ENCODE measurements at regions not wholly inside any gene's neighbourhood (a gene's known extent, or its start where the extent isn't known, plus 50 kb on each side); places are given as distances from the start of the nearest gene placed in this dataset.

DNA sequence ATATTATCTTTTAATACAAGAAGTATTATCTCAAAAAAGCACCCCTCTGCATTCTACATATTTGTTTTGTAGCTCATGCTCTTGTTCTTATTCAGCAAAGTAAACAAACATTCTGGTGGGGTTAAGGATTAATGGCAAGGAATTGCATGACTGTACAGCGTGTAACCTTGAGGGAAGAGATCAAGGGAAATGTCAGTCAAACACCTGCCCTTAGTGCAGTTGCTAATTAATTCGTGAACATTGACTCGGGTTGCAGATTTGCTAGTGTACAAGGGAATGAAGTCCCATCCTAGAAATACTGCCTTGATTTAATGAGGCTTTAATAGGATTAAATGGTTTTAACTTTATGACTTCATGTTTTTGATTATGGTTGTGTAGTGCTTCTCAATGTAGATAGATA is 1758.1 kb downstream of the MAT2B start:
- no peak for TF ChIP-seq POLR2A (IDR thresholded peaks at IDR 0.05)
- TF ChIP-seq, protein P1, sequence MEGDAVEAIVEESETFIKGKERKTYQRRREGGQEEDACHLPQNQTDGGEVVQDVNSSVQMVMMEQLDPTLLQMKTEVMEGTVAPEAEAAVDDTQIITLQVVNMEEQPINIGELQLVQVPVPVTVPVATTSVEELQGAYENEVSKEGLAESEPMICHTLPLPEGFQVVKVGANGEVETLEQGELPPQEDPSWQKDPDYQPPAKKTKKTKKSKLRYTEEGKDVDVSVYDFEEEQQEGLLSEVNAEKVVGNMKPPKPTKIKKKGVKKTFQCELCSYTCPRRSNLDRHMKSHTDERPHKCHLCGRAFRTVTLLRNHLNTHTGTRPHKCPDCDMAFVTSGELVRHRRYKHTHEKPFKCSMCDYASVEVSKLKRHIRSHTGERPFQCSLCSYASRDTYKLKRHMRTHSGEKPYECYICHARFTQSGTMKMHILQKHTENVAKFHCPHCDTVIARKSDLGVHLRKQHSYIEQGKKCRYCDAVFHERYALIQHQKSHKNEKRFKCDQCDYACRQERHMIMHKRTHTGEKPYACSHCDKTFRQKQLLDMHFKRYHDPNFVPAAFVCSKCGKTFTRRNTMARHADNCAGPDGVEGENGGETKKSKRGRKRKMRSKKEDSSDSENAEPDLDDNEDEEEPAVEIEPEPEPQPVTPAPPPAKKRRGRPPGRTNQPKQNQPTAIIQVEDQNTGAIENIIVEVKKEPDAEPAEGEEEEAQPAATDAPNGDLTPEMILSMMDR (IDR thresholded peaks at IDR 0.05), result no peak
